Mesendoderm (in vitro differentiated cells): ENCODE measurements at regions not wholly inside any gene's neighbourhood (a gene's known extent, or its start where the extent isn't known, plus 50 kb on each side); places are given as distances from the start of the nearest gene placed in this dataset.

ENCODE experiments used
- DNase-seq: peaks from one replicate; pipeline ENCODE4 v3.0.0; 2013
- H2AK5ac ChIP-seq: 2 replicates; pipeline ENCODE4 v1.6.1; 2013; ENCODE audit warnings: low read length, inconsistent platforms
- H2BK120ac ChIP-seq: 2 replicates; pipeline ENCODE4 v1.6.1; 2013; ENCODE audit warnings: low read depth, mild to moderate bottlenecking, low read length, moderate library complexity, mixed read lengths
- H2BK15ac ChIP-seq: replicated peaks from 2 replicates; pipeline ENCODE4 v1.6.1; 2013; ENCODE audit warnings: low read depth, mild to moderate bottlenecking, moderate library complexity
- H2BK5ac ChIP-seq: 2 replicates; pipeline ENCODE4 v1.6.1; 2013; ENCODE audit warnings: low read length, inconsistent platforms
- H3K18ac ChIP-seq: 2 replicates; pipeline ENCODE4 v1.6.1; 2013; ENCODE audit warnings: mild to moderate bottlenecking, low read length, mixed read lengths
- H3K23ac ChIP-seq: one replicate; pipeline ENCODE4 v1.6.1; 2013; ENCODE audit warnings: low read length
- H3K27ac ChIP-seq: 2 replicates; pipeline ENCODE4 v1.5.1; 2013; ENCODE audit warnings: low read depth, mild to moderate bottlenecking, inconsistent platforms, low read length, moderate library complexity
- H3K27me3 ChIP-seq: 2 replicates; pipeline ENCODE4 v1.6.1; 2013; ENCODE audit warnings: low read length, control low read depth, mild to moderate bottlenecking, inconsistent platforms; ENCODE audit not compliant: insufficient read depth, poor library complexity
- H3K36me3 ChIP-seq: 2 replicates; pipeline ENCODE4 v1.6.1; 2013; ENCODE audit warnings: low read length, inconsistent platforms; ENCODE audit not compliant: control insufficient read depth, insufficient read depth
- H3K4ac ChIP-seq: one replicate; pipeline ENCODE4 v1.6.1; 2013; ENCODE audit warnings: low read depth, mild to moderate bottlenecking, low read length, moderate library complexity
- H3K4me1 ChIP-seq: 2 replicates; pipeline ENCODE4 v1.6.1; 2013; ENCODE audit warnings: low read depth, low read length, inconsistent platforms; ENCODE audit not compliant: control insufficient read depth
- H3K4me2 ChIP-seq: 2 replicates; pipeline ENCODE4 v1.6.1; 2013; ENCODE audit warnings: low read length
- H3K4me3 ChIP-seq: 2 replicates; pipeline ENCODE4 v1.5.1; 2013; ENCODE audit warnings: mild to moderate bottlenecking, low read length
- H3K56ac ChIP-seq: one replicate; pipeline ENCODE4 v1.6.1; 2013; ENCODE audit warnings: low read length
- H3K79me1 ChIP-seq: 2 replicates; pipeline ENCODE4 v1.6.1; 2013; ENCODE audit warnings: low read length, inconsistent platforms
- H3K79me2 ChIP-seq: 2 replicates; pipeline ENCODE4 v1.6.1; 2013; ENCODE audit warnings: mild to moderate bottlenecking, low read length; ENCODE audit not compliant: control insufficient read depth, insufficient read depth
- H3K9ac ChIP-seq: 2 replicates; pipeline ENCODE4 v1.6.1; 2013; ENCODE audit warnings: low read length, inconsistent platforms
- H4K5ac ChIP-seq: one replicate; pipeline ENCODE4 v1.6.1; 2013; ENCODE audit warnings: low read length
- H4K8ac ChIP-seq: one replicate; pipeline ENCODE4 v1.6.1; 2013; ENCODE audit warnings: low read depth, mild to moderate bottlenecking, control low read depth, low read length, moderate library complexity
- WGBS: extraction: QIAGEN DNeasy Blood & Tissue Kit; methylation state at CpG from one replicate; pipeline ENCODE4 v1.1.7; 2013; ENCODE audit warnings: low lambda C conversion rate, missing lambda C conversion rate; ENCODE audit not compliant: insufficient coverage; ENCODE audit errors: extremely low coverage; 5-methylcytosine and 5-hydroxymethylcytosine counted together

DNA sequence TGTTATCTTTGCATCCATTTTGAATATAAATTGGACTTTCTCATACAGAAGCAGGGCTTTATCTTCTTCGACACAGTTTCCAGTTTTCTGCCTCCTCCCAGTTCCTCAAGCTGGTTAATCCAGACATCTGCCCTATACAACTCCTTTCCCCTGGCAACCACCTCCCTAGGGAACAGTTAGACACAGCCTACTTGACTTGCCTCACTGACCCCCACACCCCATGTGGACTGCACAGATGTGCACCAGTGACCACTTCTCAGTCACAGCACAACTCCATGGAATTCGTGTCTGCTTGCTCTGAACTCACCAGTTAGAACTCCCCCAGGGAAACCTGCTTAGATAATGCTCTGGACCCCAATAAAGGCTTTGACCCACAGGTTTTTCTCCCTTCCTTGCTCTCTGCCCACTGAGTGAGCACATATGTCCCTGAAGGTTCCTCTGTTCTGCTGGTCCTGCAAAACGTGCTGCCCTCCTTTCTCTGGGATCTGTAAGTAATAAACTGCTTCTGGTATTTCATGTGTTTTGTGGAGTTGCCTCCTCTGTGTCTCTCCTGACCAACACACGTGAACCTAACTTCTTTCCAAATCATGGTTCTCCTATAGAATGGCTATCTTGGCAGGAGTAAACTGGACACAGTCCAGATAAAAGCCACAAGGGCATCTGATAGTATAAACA is 351.2 kb downstream of the CD83 start:
- no CpG with 5 or more reads among the region's 4 CpGs for WGBS
- H2AK5ac ChIP-seq: no peak overlapping the region
- H3K4me2 ChIP-seq: no peak overlapping the region
- H3K27me3 ChIP-seq: no peaks in the 10 kb centered on the region
- no peak overlapping the region for H3K23ac ChIP-seq
- no peaks in the 10 kb centered on the region for H3K4me1 ChIP-seq
- no peaks in the 10 kb centered on the region for H3K79me2 ChIP-seq
- no peak overlapping the region for H3K56ac ChIP-seq
- no peak overlapping the region for H3K18ac ChIP-seq
- no peaks in the 10 kb centered on the region for H3K79me1 ChIP-seq
- no peak overlapping the region for H3K9ac ChIP-seq
- no peak overlapping the region for H3K4me3 ChIP-seq
- no peak overlapping the region for H2BK5ac ChIP-seq
- no peak for DNase-seq
- H4K5ac ChIP-seq: no peak overlapping the region
- H3K27ac ChIP-seq: no peak overlapping the region
- H4K8ac ChIP-seq: no peak overlapping the region
- no peak overlapping the region for H2BK120ac ChIP-seq
- no peak overlapping the region for H2BK15ac ChIP-seq
- H3K4ac ChIP-seq: no peak overlapping the region
- no peaks in the 10 kb centered on the region for H3K36me3 ChIP-seq

GRCh38 chr6:14470101-14470500 is 352.5 kb downstream of the CD83 start:
- Histone ChIP-seq H3K56ac (no peak overlapping the region), H3K36me3 (no peaks in the 10 kb centered on the region), H3K27me3 (no peaks in the 10 kb centered on the region), H2BK5ac (no peak overlapping the region), H3K18ac (no peak overlapping the region), H2BK120ac (no peak overlapping the region), H3K79me1 (no peaks in the 10 kb centered on the region), H3K23ac (no peak overlapping the region), H3K4me1 (no peaks in the 10 kb centered on the region), H2AK5ac (no peak overlapping the region), H3K27ac (no peak overlapping the region), H3K79me2 (no peaks in the 10 kb centered on the region), H3K9ac (no peak overlapping the region), H3K4me3 (no peak overlapping the region), H4K8ac (no peak overlapping the region), H3K4me2 (no peak overlapping the region), H4K5ac (no peak overlapping the region), H3K4ac (no peak overlapping the region), H2BK15ac (no peak overlapping the region)
- DNase-seq: no peak
- WGBS: no CpG with 5 or more reads among the region's 3 CpGs

DNA sequence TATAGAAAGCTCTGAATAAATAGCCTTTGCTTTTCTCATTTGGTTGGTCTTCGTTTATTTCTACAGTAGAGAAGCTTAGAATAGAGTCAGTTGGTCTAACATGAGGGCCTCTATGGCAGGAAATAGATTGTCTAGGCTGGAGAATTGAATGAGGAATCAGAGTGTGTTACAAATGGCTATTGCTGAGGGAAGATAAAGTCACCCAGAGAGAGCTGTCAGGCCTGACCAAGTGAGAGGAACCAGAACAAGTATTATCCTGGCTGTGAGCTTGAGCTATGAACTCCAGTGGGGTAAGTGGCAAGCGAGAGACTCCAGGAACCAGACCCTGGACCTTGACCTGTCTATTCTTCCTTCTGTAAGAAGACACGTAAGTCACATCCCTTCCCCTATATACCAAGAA is 353.1 kb downstream of the CD83 start:
- WGBS: no CpG with 5 or more reads among the region's 3 CpGs
- H4K5ac ChIP-seq: no peak overlapping the region
- no peaks in the 10 kb centered on the region for H3K79me1 ChIP-seq
- no peak overlapping the region for H2BK5ac ChIP-seq
- no peak overlapping the region for H2AK5ac ChIP-seq
- no peak overlapping the region for H4K8ac ChIP-seq
- H3K27me3 ChIP-seq: no peaks in the 10 kb centered on the region
- H3K79me2 ChIP-seq: no peaks in the 10 kb centered on the region
- H3K4me3 ChIP-seq: no peak overlapping the region
- DNase-seq: no peak
- no peak overlapping the region for H3K4me2 ChIP-seq
- H2BK15ac ChIP-seq: no peak overlapping the region
- H2BK120ac ChIP-seq: no peak overlapping the region
- no peak overlapping the region for H3K56ac ChIP-seq
- H3K9ac ChIP-seq: no peak overlapping the region
- no peak overlapping the region for H3K4ac ChIP-seq
- H3K27ac ChIP-seq: no peak overlapping the region
- H3K18ac ChIP-seq: no peak overlapping the region
- no peaks in the 10 kb centered on the region for H3K36me3 ChIP-seq
- H3K4me1 ChIP-seq: no peaks in the 10 kb centered on the region
- H3K23ac ChIP-seq: no peak overlapping the region

DNA sequence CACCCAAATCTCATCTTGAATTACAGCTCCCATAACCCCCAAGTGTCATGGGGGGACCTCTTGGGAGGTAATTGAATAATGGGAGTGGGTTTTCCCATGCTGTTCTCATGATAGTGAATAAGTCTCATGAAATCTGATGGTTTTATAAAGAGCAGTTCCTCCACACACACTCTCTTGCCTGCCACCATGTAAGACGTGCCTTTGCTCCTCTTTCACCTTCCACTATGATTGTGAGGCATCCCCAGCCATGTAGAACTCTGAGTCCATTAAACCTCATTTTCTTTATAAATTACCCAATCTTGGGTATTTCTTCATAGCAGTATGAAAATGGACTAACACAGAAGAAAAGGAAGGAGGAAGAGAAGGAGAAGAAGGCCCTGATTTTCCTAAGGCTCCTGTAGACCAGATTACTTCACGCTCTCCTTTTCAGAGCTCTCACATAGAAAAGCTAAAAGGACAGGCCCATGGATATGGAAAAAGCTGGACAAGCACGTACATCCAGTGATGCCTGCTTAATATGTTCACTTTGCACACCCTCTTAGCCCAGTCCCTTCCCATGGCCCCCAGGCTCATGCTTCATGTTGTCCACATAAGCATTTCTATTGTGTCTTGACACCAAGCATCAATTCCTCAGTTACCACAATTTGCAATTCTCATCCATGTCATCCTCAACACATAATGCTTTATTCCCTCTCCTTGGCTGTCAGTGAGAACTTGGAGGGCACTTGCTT is 354.8 kb downstream of the CD83 start:
- Histone ChIP-seq H3K79me2 (no peaks in the 10 kb centered on the region), H4K5ac (no peak overlapping the region), H3K4me1 (no peaks in the 10 kb centered on the region), H3K18ac (no peak overlapping the region), H3K23ac (no peak overlapping the region), H3K27ac (no peak overlapping the region), H3K4ac (no peak overlapping the region), H2BK15ac (no peak overlapping the region), H3K56ac (no peak overlapping the region), H2BK120ac (no peak overlapping the region), H2BK5ac (no peak overlapping the region), H3K4me2 (no peak overlapping the region), H3K27me3 (no peaks in the 10 kb centered on the region), H4K8ac (no peak overlapping the region), H3K9ac (no peak overlapping the region), H3K79me1 (no peaks in the 10 kb centered on the region), H3K36me3 (no peaks in the 10 kb centered on the region), H3K4me3 (no peak overlapping the region), H2AK5ac (no peak overlapping the region)
- no peak for DNase-seq
- no CpG with 5 or more reads among the region's 3 CpGs for WGBS

DNA sequence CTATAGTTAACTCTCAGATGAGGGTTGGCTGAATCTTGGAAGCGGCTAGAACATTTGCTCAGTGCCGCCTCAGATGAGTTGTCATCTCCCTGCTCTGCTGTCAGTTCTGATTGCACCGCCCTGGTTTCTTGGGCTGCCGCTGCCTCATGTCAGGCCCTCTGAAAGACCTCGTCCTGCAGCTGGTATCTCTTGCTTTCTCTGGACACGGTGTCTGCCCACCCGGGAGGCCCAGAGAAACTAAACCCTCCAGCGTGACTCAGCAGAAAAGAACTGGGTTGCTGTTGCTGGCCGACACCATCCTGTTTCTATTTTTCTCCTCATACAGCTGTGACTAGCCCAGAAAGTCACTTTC is 355.4 kb downstream of the CD83 start:
- Histone ChIP-seq H2AK5ac (no peak overlapping the region), H4K8ac (no peak overlapping the region), H3K18ac (no peak overlapping the region), H3K79me1 (no peaks in the 10 kb centered on the region), H3K79me2 (no peaks in the 10 kb centered on the region), H4K5ac (no peak overlapping the region), H3K4me3 (no peak overlapping the region), H3K56ac (no peak overlapping the region), H3K23ac (no peak overlapping the region), H2BK5ac (no peak overlapping the region), H3K36me3 (no peaks in the 10 kb centered on the region), H3K4ac (no peak overlapping the region), H2BK15ac (no peak overlapping the region), H3K4me2 (no peak overlapping the region), H3K27ac (no peak overlapping the region), H2BK120ac (no peak overlapping the region), H3K27me3 (no peaks in the 10 kb centered on the region), H3K4me1 (no peaks in the 10 kb centered on the region), H3K9ac (no peak overlapping the region)
- no CpG with 5 or more reads among the region's 9 CpGs for WGBS
- DNase-seq: no peak

DNA sequence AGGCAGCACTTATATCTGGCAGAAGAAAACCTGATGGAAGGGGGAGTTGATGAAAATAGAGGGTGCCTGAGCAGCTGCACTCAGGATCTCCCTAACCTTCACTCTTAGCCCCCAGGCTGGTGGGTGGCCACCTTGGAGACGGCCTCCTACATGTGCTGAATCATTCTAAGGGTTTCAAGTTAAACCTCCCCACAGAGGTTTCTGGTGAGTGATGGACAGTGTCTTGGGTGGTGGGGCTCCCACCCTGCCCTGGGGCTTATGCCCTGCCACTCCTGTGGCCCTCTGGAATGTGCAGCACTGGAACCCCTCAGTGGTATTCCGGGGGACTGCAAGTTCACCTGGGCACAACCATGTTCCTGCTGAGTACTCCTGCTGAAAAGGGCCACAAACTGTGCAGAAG is 357.2 kb downstream of the CD83 start:
- no peak overlapping the region for H3K23ac ChIP-seq
- no peaks in the 10 kb centered on the region for H3K4me1 ChIP-seq
- no peaks in the 10 kb centered on the region for H3K79me1 ChIP-seq
- H3K18ac ChIP-seq: no peak overlapping the region
- no peak overlapping the region for H4K8ac ChIP-seq
- no peak overlapping the region for H3K27ac ChIP-seq
- H4K5ac ChIP-seq: no peak overlapping the region
- no peak overlapping the region for H3K9ac ChIP-seq
- H2BK120ac ChIP-seq: no peak overlapping the region
- H3K79me2 ChIP-seq: no peaks in the 10 kb centered on the region
- no peaks in the 10 kb centered on the region for H3K27me3 ChIP-seq
- H2BK15ac ChIP-seq: no peak overlapping the region
- H3K36me3 ChIP-seq: no peaks in the 10 kb centered on the region
- no peak for DNase-seq
- no peak overlapping the region for H3K4me3 ChIP-seq
- no CpG with 5 or more reads among the region's 2 CpGs for WGBS
- H3K56ac ChIP-seq: no peak overlapping the region
- H2BK5ac ChIP-seq: no peak overlapping the region
- no peak overlapping the region for H2AK5ac ChIP-seq
- no peak overlapping the region for H3K4ac ChIP-seq
- no peak overlapping the region for H3K4me2 ChIP-seq
